ENCODE measurements at regions not wholly inside any gene's neighbourhood (a gene's known extent, or its start where the extent isn't known, plus 50 kb on each side); places are given as distances from the start of the nearest gene placed in this dataset.

- TF ChIP-seq, protein P1, sequence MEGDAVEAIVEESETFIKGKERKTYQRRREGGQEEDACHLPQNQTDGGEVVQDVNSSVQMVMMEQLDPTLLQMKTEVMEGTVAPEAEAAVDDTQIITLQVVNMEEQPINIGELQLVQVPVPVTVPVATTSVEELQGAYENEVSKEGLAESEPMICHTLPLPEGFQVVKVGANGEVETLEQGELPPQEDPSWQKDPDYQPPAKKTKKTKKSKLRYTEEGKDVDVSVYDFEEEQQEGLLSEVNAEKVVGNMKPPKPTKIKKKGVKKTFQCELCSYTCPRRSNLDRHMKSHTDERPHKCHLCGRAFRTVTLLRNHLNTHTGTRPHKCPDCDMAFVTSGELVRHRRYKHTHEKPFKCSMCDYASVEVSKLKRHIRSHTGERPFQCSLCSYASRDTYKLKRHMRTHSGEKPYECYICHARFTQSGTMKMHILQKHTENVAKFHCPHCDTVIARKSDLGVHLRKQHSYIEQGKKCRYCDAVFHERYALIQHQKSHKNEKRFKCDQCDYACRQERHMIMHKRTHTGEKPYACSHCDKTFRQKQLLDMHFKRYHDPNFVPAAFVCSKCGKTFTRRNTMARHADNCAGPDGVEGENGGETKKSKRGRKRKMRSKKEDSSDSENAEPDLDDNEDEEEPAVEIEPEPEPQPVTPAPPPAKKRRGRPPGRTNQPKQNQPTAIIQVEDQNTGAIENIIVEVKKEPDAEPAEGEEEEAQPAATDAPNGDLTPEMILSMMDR (conservative IDR thresholded peaks at IDR 0.05 in 1 of 2, IDR thresholded peaks at IDR 0.05 in 1 of 2; ENCODE audit: low read depth in 1 of 2, low read length in 2 of 2): no peak
- no peak for TF ChIP-seq EZH2 (IDR thresholded peaks at IDR 0.05; ENCODE audit: low read length, missing control alignments)
Measured at GRCh38 chr4:29390921-29391320, 1329.2 kb upstream of the PCDH7 start.

Data from fibroblast of lung (primary cell).